Thoracic aorta (tissue), 2 donors: ENCODE measurements at regions not wholly inside any gene's neighbourhood (a gene's known extent, or its start where the extent isn't known, plus 50 kb on each side); places are given as distances from the start of the nearest gene placed in this dataset.

Experiments used
- ATAC-seq: fragments of 150-250 bp; one replicate; pipeline ENCODE4 v1.8.0; 2017; ENCODE audit warnings: low read depth; ENCODE audit not compliant: insufficient number of reproducible peaks, low FRiP score
- DNase-seq: peaks from one replicate; pipeline ENCODE4 v3.0.0-alpha.2; 2020; ENCODE audit warnings: low spot score
- H3K27ac ChIP-seq, 2 donors: fragments of 200-600 bp; sonication (generic); 1 replicate in 1 of 2; 2 replicates in 1 of 2; pipeline ENCODE4 v1.5.1; 2016; ENCODE audit warnings: mild to moderate bottlenecking in 2 of 2, moderate library complexity in 2 of 2
- H3K27me3 ChIP-seq: fragments of 200-600 bp; sonication (generic); replicated peaks from 2 replicates; pipeline ENCODE4 v1.6.0; 2016; ENCODE audit warnings: mild to moderate bottlenecking; ENCODE audit not compliant: insufficient read depth
- H3K36me3 ChIP-seq: fragments of 200-600 bp; sonication (generic); one replicate; pipeline ENCODE4 v1.5.1; 2016
- H3K4me1 ChIP-seq, 2 donors: fragments of 200-600 bp; sonication (generic); 1 replicate in 1 of 2; 2 replicates in 1 of 2; pipeline versions ENCODE4 v1.5.1 to v1.6.0; 2016; ENCODE audit warnings: low read depth in 2 of 2, mild to moderate bottlenecking in 1 of 2; ENCODE audit not compliant: control insufficient read depth in 1 of 2
- H3K4me3 ChIP-seq: fragments of 200-600 bp; sonication (generic); 2 replicates; pipeline ENCODE4 v1.5.1; 2016; ENCODE audit warnings: mild to moderate bottlenecking
- H3K9me3 ChIP-seq: fragments of 200-600 bp; sonication (generic); 2 replicates; pipeline ENCODE4 v1.5.1; 2016
- TF ChIP-seq, protein P1 (sequence below): fragments of 200-600 bp; sonication (generic); IDR thresholded peaks from one replicate; pipeline ENCODE4 v1.5.1; 2019; ENCODE audit warnings: antibody characterized with exemption

DNA sequence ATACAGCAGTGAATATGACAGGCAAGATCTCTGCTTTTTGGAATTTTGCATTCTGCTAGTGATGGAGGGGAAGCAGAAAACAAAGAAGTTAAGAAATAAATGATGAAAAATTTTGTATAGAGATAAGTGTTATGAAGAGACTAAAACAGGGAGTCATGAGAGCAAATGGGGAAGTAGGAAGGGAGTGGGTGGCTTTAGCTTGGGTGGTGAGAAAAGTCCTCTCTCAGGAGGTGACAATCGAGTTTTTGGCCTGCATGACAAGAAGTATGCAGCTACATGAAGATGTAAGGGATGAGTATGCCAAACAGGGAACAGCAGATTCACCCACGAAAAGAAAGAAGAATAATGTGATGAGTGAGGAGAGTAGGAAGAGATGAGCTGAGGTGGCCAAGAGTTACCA lies 80.7 kb upstream of the MPPED2 start:
- Histone ChIP-seq H3K27ac (no peak overlapping the region), H3K27me3 (no peaks in the 10 kb centered on the region), H3K9me3 (peaks cover 4% of the 10 kb centered on the region), H3K4me3 (no peak overlapping the region), H3K36me3 (no peaks in the 10 kb centered on the region), H3K4me1 (no peaks in the 10 kb centered on the region)
- TF ChIP-seq, protein P1, sequence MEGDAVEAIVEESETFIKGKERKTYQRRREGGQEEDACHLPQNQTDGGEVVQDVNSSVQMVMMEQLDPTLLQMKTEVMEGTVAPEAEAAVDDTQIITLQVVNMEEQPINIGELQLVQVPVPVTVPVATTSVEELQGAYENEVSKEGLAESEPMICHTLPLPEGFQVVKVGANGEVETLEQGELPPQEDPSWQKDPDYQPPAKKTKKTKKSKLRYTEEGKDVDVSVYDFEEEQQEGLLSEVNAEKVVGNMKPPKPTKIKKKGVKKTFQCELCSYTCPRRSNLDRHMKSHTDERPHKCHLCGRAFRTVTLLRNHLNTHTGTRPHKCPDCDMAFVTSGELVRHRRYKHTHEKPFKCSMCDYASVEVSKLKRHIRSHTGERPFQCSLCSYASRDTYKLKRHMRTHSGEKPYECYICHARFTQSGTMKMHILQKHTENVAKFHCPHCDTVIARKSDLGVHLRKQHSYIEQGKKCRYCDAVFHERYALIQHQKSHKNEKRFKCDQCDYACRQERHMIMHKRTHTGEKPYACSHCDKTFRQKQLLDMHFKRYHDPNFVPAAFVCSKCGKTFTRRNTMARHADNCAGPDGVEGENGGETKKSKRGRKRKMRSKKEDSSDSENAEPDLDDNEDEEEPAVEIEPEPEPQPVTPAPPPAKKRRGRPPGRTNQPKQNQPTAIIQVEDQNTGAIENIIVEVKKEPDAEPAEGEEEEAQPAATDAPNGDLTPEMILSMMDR = no peak
- DNase-seq (no peak), ATAC-seq (no peak)

DNA sequence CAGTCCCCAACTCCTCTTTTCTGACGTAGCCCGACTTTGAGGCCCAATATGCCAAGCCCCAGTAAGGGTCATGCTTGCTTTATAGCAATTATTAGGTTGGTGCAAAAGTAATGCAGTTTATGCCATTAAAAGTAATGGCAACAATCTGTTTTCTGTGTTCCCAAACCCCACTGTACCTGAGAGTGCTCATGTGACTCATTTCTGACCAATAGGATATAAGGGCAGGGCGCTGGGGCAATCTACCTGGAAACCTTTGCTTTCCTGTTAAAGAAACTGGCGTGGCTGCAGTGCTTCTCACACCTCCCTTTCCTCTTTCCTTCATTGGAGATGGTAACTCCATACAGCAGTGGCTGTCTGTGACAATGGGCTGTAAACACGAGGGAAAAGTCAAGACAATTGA lies 78.9 kb upstream of the MPPED2 start:
- no peak overlapping the region for H3K4me3 ChIP-seq
- H3K27me3 ChIP-seq = no peaks in the 10 kb centered on the region
- no peaks in the 10 kb centered on the region for H3K36me3 ChIP-seq
- no peak overlapping the region for H3K27ac ChIP-seq
- peaks cover 4% of the 10 kb centered on the region for H3K9me3 ChIP-seq
- no peaks in the 10 kb centered on the region for H3K4me1 ChIP-seq
- DNase-seq (no peak), ATAC-seq (no peak)
- TF ChIP-seq, protein P1 = no peak

DNA sequence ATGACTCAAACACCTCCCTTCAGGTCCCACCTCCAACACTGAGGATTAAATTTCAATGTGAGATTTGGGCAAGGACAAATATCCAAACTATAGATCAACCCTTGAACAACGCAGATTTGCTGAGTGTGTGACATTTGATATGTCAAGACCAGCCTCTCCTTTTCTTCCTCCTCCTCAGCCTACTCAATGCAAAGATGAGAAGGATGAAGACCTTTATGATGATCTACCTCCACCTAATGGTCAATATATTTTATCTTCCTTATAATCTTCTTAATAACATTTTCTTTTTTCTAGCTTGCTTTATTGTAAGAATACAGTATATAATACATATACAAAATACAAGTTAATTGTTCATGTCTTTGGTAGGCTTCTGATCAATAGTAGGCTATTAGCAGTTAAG lies 67.5 kb upstream of the MPPED2 start:
- TF ChIP-seq, protein P1 = no peak
- Histone ChIP-seq H3K4me1 (no peaks in the 10 kb centered on the region), H3K4me3 (no peak overlapping the region), H3K27me3 (no peaks in the 10 kb centered on the region), H3K9me3 (no peaks in the 10 kb centered on the region), H3K27ac (no peak overlapping the region), H3K36me3 (no peaks in the 10 kb centered on the region)
- ATAC-seq = no peak
- DNase-seq = no peak

DNA sequence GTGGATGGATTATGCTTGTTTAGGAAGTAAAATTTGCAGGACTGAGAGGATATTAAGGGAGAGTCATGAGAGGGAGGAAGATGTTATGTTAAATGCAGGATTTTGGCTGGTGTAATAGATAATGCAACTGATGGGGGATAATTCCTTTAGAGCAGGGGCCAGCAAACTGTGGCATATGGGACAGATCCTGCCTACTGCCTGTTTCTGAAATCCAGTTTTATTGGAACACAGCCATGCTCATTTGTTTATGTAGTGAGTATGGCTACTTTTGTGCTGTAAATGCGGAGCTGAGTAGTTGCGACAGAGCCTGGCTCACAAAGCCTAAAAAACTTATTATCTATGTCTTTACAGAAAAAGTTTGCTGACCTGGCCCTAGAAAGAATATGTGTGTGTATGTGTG lies 66.6 kb upstream of the MPPED2 start:
- Histone ChIP-seq H3K4me1 (no peaks in the 10 kb centered on the region), H3K27me3 (no peaks in the 10 kb centered on the region), H3K36me3 (no peaks in the 10 kb centered on the region), H3K9me3 (no peaks in the 10 kb centered on the region), H3K27ac (no peak overlapping the region), H3K4me3 (no peak overlapping the region)
- ATAC-seq (no peak), DNase-seq (no peak)
- TF ChIP-seq, protein P1 = no peak

DNA sequence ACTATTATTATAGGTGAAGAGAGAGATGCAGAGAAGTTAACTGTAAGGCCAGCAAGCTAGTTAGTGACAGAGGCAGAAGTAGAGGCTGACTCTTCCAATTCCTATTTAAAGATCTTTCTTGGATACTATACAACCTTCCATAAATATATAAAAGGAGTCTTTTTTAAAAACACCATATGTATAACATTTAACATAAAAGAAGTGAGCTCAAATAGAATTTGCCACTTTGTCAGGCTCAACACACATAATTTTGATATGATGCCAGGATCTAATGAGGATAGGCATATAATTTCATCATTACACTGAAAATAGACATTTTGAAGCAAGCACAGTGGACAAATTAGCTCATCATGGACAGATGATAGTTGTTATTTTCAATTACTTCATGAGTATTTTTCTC lies 64.1 kb upstream of the MPPED2 start:
- H3K4me3 ChIP-seq = no peak overlapping the region
- DNase-seq (no peak), ATAC-seq (no peak)
- H3K36me3 ChIP-seq = no peaks in the 10 kb centered on the region
- H3K27me3 ChIP-seq = no peaks in the 10 kb centered on the region
- no peaks in the 10 kb centered on the region for H3K4me1 ChIP-seq
- H3K27ac ChIP-seq = no peak overlapping the region
- TF ChIP-seq, protein P1 = no peak
- H3K9me3 ChIP-seq = no peaks in the 10 kb centered on the region
